ENCODE measurements at regions not wholly inside any gene's neighbourhood (a gene's known extent, or its start where the extent isn't known, plus 50 kb on each side); places are given as distances from the start of the nearest gene placed in this dataset.
A peak's percentile ranks its signal among the peaks of the same experiment; 100 is the strongest.
"Not testable (repeated sequence)": the region's sequence is repeated elsewhere in the genome, so short reads cannot be mapped to it uniquely, and the experiment has no call there.

DNA sequence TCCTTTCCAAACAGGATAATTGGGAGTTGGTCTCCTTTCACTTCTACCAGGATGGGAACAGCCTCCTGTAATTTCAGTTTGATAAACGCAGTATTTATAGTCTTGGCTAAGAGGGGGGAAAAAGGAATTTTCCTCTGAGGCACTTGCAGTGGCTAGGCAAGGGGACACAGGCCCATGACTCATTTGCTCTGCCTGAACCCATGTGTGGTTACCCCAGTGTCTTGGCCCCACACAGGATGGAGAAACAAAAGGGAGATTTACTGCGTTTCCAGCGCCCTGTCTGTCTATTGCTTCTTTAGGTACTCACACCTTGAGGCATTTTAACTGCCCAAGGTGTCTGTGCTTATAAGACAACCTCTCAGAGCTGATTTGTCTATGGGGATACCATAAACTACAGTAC lies 74.8 kb upstream of the NEDD9 start:
- WGBS, 2 donors, result 84 to 91% methylated on average over 3 of the region's 3 CpGs
- H3K27ac ChIP-seq, result peak overlapping the region in 1 of 4 donors; percentile 44
- TF ChIP-seq EP300 (IDR thresholded peaks at IDR 0.05), result no peak
- TF ChIP-seq, protein P1, sequence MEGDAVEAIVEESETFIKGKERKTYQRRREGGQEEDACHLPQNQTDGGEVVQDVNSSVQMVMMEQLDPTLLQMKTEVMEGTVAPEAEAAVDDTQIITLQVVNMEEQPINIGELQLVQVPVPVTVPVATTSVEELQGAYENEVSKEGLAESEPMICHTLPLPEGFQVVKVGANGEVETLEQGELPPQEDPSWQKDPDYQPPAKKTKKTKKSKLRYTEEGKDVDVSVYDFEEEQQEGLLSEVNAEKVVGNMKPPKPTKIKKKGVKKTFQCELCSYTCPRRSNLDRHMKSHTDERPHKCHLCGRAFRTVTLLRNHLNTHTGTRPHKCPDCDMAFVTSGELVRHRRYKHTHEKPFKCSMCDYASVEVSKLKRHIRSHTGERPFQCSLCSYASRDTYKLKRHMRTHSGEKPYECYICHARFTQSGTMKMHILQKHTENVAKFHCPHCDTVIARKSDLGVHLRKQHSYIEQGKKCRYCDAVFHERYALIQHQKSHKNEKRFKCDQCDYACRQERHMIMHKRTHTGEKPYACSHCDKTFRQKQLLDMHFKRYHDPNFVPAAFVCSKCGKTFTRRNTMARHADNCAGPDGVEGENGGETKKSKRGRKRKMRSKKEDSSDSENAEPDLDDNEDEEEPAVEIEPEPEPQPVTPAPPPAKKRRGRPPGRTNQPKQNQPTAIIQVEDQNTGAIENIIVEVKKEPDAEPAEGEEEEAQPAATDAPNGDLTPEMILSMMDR (IDR thresholded peaks at IDR 0.05), result no peak
- TF ChIP-seq POLR2AphosphoS5 (IDR thresholded peaks at IDR 0.05), result no peak
- TF ChIP-seq POLR2A (IDR thresholded peaks at IDR 0.05), result no peak
- peaks cover 0 to 4% (median 0%) of the 10 kb centered on the region in 4 donors for H3K9me3 ChIP-seq
- ATAC-seq (ENCODE audit: low FRiP score in 2 of 2) (no peak), DNase-seq (no peak)
- H3K4me3 ChIP-seq, result no peak overlapping the region
- H3K4me1 ChIP-seq, result peaks cover 0 to 10% (median 5%) of the 10 kb centered on the region in 4 donors
- peaks cover 0 to 13% (median 0%) of the 10 kb centered on the region in 4 donors for H3K36me3 ChIP-seq
- H3K27me3 ChIP-seq, result no peaks in the 10 kb centered on the region

DNA sequence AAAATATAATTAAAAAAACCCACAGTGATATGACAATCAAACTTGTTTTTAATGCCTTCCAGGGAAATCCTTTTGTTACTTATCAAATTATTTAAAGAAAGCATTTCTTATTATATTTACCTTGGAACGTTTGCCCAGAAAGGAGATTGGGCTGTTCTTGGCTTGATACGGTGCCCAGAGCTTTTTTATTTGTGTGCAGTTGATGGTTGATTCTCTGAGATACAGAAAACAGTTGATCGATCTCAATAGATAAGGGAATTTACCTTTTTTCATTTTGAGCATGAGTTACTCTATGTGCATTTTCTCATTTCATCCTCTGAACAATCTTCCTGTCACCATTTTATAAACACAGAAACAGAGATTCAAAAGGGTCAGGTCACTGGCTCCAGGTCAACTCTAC lies 72.5 kb upstream of the NEDD9 start:
- H3K27ac ChIP-seq, result peak overlapping the region in 1 of 4 donors; percentile 7
- ATAC-seq (ENCODE audit: low FRiP score in 2 of 2) (no peak), DNase-seq (no peak)
- H3K36me3 ChIP-seq, result peaks cover 0 to 13% (median 0%) of the 10 kb centered on the region in 4 donors
- 64 to 70% methylated on average over 3 of the region's 3 CpGs for WGBS, 2 donors
- TF ChIP-seq EP300 (IDR thresholded peaks at IDR 0.05) (no peak), POLR2AphosphoS5 (IDR thresholded peaks at IDR 0.05) (no peak), POLR2A (IDR thresholded peaks at IDR 0.05) (no peak)
- TF ChIP-seq, protein P1 (IDR thresholded peaks at IDR 0.05), result no peak
- no peak overlapping the region for H3K4me3 ChIP-seq
- peaks cover 0 to 4% (median 0%) of the 10 kb centered on the region in 4 donors for H3K9me3 ChIP-seq
- H3K4me1 ChIP-seq, result peaks cover 0 to 6% (median 0%) of the 10 kb centered on the region in 4 donors
- no peaks in the 10 kb centered on the region for H3K27me3 ChIP-seq

DNA sequence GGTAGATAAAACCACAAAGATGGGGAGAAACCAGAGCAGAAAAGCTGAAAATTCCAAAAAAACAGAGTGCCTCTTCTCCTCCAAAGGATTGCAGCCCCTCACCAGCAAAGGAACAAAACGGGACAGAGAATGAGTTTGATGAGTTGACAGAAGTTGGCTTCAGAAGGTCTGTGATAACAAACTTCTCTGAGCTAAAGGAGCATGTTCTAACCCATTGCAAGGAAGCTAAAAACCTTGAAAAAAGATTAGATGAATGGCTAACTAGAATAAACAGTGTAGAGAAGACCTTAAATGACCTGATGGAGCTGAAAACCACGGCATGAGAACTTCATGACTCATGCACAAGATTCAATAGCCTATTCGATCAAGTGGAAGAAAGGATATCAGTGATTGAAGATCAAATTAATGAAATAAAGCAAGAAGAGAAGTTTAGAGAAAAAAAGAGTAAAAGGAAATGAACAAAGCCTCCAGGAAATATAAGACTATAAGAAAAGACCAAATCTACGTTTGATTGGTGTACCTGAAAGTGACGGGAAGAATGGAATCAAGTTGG lies 67.5 kb upstream of the NEDD9 start:
- H3K36me3 ChIP-seq; H3K9me3 ChIP-seq; H3K27me3 ChIP-seq; ATAC-seq (ENCODE audit: low FRiP score in 2 of 2); DNase-seq; H3K4me3 ChIP-seq: not testable (repeated sequence)
- 83 to 85% methylated on average over 5 of the region's 5 CpGs for WGBS, 2 donors
- Histone ChIP-seq H3K27ac (peak overlapping the region in 2 of 4 donors; percentile 43 to 48), H3K4me1 (peaks cover 3 to 17% (median 10%) of the 10 kb centered on the region in 4 donors)

DNA sequence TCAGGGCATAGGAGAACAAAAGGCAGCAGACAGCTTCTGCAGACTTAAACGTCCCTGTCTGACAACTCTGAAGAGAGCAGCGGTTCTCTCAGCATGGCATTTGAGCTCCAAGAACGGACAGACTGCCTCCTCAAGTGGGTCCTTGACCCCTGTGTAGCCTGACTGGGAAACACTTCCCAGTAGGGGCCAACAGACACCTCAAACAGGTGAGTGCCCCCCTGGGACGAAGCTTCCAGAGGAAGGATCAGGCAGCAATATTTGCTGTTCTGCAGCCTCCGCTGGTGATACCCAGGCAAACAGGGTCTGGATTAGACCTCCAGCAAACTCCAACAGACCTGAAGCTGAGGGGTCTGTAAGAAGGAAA lies 66.9 kb upstream of the NEDD9 start:
- H3K36me3 ChIP-seq; H3K27me3 ChIP-seq; H3K9me3 ChIP-seq; ATAC-seq (ENCODE audit: low FRiP score in 2 of 2); H3K4me3 ChIP-seq; DNase-seq: not testable (repeated sequence)
- peaks cover 3 to 17% (median 10%) of the 10 kb centered on the region in 4 donors for H3K4me1 ChIP-seq
- peak overlapping the region in 2 of 4 donors; percentile 43 to 48 for H3K27ac ChIP-seq
- WGBS, 2 donors, result 73 to 91% methylated on average over 2 to 5 of the region's 5 CpGs

DNA sequence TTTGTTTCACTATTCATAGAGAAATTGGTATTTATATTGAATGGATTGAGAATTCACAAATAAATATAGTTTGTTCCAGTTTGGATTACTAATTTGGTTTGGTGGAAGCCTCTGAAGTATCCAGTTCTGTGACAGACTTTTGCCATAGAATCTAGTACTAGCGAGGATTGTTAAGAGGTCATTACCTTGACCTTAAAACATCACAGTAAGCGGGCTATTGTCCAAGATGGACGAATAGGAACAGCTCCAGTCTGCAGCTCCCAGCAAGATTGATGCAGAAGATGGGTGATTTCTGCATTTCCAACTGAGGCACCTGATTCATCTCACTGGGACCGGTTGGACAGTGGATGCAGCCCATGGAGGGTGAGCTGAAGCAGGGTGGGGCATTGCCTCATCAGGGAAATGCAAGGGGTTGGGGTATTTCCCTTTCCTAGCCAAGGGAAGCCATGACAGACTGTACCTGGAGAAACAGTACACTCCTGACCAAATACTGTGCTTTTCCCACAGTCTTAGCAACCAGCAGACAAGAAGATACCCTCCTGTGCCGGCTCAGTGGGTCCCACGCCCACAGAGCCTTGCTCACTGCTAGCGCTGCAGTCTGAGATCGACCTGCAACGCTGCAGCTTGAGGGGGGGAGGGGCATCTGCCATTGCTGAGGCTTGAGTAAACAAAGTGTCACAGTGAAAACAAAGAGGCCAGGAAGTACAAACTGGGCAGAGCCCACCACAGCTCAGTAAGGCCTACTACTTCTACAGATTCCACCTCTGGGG lies 66.4 kb upstream of the NEDD9 start:
- ATAC-seq (ENCODE audit: low FRiP score in 2 of 2) (no peak), DNase-seq (no peak)
- no peaks in the 10 kb centered on the region for H3K27me3 ChIP-seq
- H3K9me3 ChIP-seq, result no peaks in the 10 kb centered on the region
- peaks cover 3 to 17% (median 10%) of the 10 kb centered on the region in 4 donors for H3K4me1 ChIP-seq
- WGBS, 2 donors, result 65 to 72% methylated on average over 8 to 9 of the region's 9 CpGs
- H3K27ac ChIP-seq, result peak overlapping the region in 2 of 4 donors; percentile 43 to 48
- H3K4me3 ChIP-seq, result no peak overlapping the region
- peaks cover 0 to 8% (median 2%) of the 10 kb centered on the region in 4 donors for H3K36me3 ChIP-seq
- TF ChIP-seq EP300 (IDR thresholded peaks at IDR 0.05), result no peak
- TF ChIP-seq, protein P1 (IDR thresholded peaks at IDR 0.05), result no peak
- TF ChIP-seq POLR2A (IDR thresholded peaks at IDR 0.05), result peak in 1 of 4 donors; percentile 11
- peak in 1 of 2 donors; percentile 55 for TF ChIP-seq POLR2AphosphoS5 (IDR thresholded peaks at IDR 0.05)

Data from upper lobe of left lung (tissue), 6 donors.